GM23338 (cell line): ENCODE measurements at regions not wholly inside any gene's neighbourhood (a gene's known extent, or its start where the extent isn't known, plus 50 kb on each side); places are given as distances from the start of the nearest gene placed in this dataset.
A peak's percentile ranks its signal among the peaks of the same experiment; 100 is the strongest.

Experiments used
- ATAC-seq: fragments of 200-7000 bp; cut with Tn5 transposase; 3 replicates; pipeline ENCODE4 v1.9.1; 2020
- DNase-seq: peaks from one replicate; pipeline ENCODE4 v3.0.0-alpha.2; 2015; ENCODE audit warnings: low spot score
- H2AFZ ChIP-seq: fragments of 200-600 bp; sonication (generic); 2 replicates; pipeline ENCODE4 v1.8.0; 2016; ENCODE audit warnings: antibody characterized with exemption, mild to moderate bottlenecking, moderate library complexity
- H3F3A ChIP-seq: fragments of 200-600 bp; sonication (generic); replicated peaks from 2 replicates; pipeline ENCODE4 v1.8.0; 2017; ENCODE audit warnings: antibody characterized with exemption, mixed run types, low read depth
- H3K27ac ChIP-seq: fragments of 200-600 bp; sonication (generic); 2 replicates; pipeline ENCODE4 v1.6.1; 2016; ENCODE audit warnings: low read depth
- H3K27me3 ChIP-seq: fragments of 200-600 bp; sonication (generic); 2 replicates; pipeline ENCODE4 v1.8.0; 2016; ENCODE audit warnings: mild to moderate bottlenecking, mixed run types, moderate library complexity; ENCODE audit not compliant: insufficient read depth
- H3K36me3 ChIP-seq: fragments of 200-600 bp; sonication (generic); 2 replicates; pipeline ENCODE4 v1.8.0; 2016; ENCODE audit warnings: mild to moderate bottlenecking; ENCODE audit not compliant: insufficient read depth
- H3K4me1 ChIP-seq: fragments of 200-600 bp; sonication (generic); 2 replicates; pipeline ENCODE4 v1.8.0; 2016; ENCODE audit warnings: mild to moderate bottlenecking, moderate library complexity; ENCODE audit not compliant: insufficient read depth
- H3K4me2 ChIP-seq: fragments of 200-600 bp; sonication (generic); 2 replicates; pipeline ENCODE4 v1.7.1; 2017; ENCODE audit warnings: mixed run types
- H3K4me3 ChIP-seq: fragments of 200-600 bp; sonication (generic); 2 replicates; pipeline ENCODE4 v1.6.1; 2016; ENCODE audit warnings: mixed run types
- H3K79me2 ChIP-seq: fragments of 200-600 bp; sonication (generic); replicated peaks from 2 replicates; pipeline ENCODE4 v1.8.0; 2017; ENCODE audit warnings: mild to moderate bottlenecking; ENCODE audit not compliant: insufficient read depth
- H3K9me2 ChIP-seq: fragments of 200-600 bp; sonication (generic); 2 replicates; pipeline ENCODE4 v1.8.0; 2017; ENCODE audit not compliant: insufficient read depth
- H4K20me1 ChIP-seq: fragments of 200-600 bp; sonication (generic); replicated peaks from 2 replicates; pipeline ENCODE4 v1.8.0; 2017; ENCODE audit warnings: mild to moderate bottlenecking; ENCODE audit not compliant: insufficient read depth
- H3K27ac Mint-ChIP-seq: 2 replicates; pipeline ENCODE4 v1.8.0; 2020; ENCODE audit warnings: inconsistent platforms, mild to moderate bottlenecking, moderate library complexity, mixed read lengths
- H3K27me3 Mint-ChIP-seq: 3 replicates; pipeline ENCODE4 v1.8.0; 2022; ENCODE audit warnings: low read depth, mild to moderate bottlenecking, moderate library complexity, mixed read lengths, inconsistent platforms; ENCODE audit not compliant: insufficient read depth, poor library complexity
- H3K36me3 Mint-ChIP-seq: 3 replicates; pipeline ENCODE4 v1.8.0; 2021; ENCODE audit warnings: low read depth, mild to moderate bottlenecking, inconsistent platforms, moderate library complexity, mixed read lengths
- H3K4me1 Mint-ChIP-seq: 3 replicates; pipeline ENCODE4 v1.8.0; 2020; ENCODE audit warnings: mild to moderate bottlenecking, inconsistent platforms, mixed read lengths
- H3K4me3 Mint-ChIP-seq: 3 replicates; pipeline ENCODE4 v1.8.0; 2021; ENCODE audit warnings: moderate library complexity, mild to moderate bottlenecking, inconsistent platforms, mixed read lengths
- H3K9me3 Mint-ChIP-seq: 3 replicates; pipeline ENCODE4 v1.8.0; 2020; ENCODE audit warnings: moderate library complexity, mild to moderate bottlenecking, inconsistent platforms, mixed read lengths
- CREB1 ChIP-seq: fragments of 250-450 bp; sonication (Bioruptor Pico); IDR thresholded peaks from 2 replicates; pipeline ENCODE4 v1.5.0; 2020; ENCODE audit warnings: low read depth, mild to moderate bottlenecking, moderate library complexity
- CTCF ChIP-seq, 2 experiments: fragments of 200-600 bp in 1 of 2; sonication (generic) in 1 of 2; conservative IDR thresholded peaks; 2 replicates each; pipeline versions ENCODE4 v1.5.1 to v1.6.1; 2016 to 2017; ENCODE audit warnings: antibody characterized with exemption in 2 of 2, low read depth in 2 of 2, mild to moderate bottlenecking in 2 of 2, moderate library complexity in 1 of 2
- ETS1 ChIP-seq: IDR thresholded peaks from 2 replicates; pipeline ENCODE4 v1.6.1; 2016; ENCODE audit warnings: antibody characterized with exemption
- EZH2 ChIP-seq: fragments of 200-600 bp; sonication (generic); IDR thresholded peaks from one replicate; pipeline ENCODE4 v1.8.0; 2017; ENCODE audit warnings: antibody characterized with exemption, mild to moderate bottlenecking, low read depth; ENCODE audit not compliant: unreplicated experiment
- EZH2phosphoT487 ChIP-seq: fragments of 200-600 bp; sonication (generic); IDR thresholded peaks from one replicate; pipeline ENCODE4 v1.8.1; 2018; ENCODE audit warnings: antibody characterized with exemption; ENCODE audit not compliant: unreplicated experiment
- JUNB ChIP-seq: IDR thresholded peaks from one replicate; pipeline ENCODE4 v1.6.1; 2016; ENCODE audit warnings: antibody characterized with exemption; ENCODE audit not compliant: unreplicated experiment
- NANOG ChIP-seq: IDR thresholded peaks from 2 replicates; pipeline ENCODE4 v1.6.1; 2016; ENCODE audit warnings: antibody characterized with exemption, borderline replicate concordance
- POLR2AphosphoS5 ChIP-seq: IDR thresholded peaks from 2 replicates; pipeline ENCODE4 v1.6.1; 2016; ENCODE audit warnings: antibody characterized with exemption, low read depth
- STAT1 ChIP-seq: IDR thresholded peaks from one replicate; pipeline ENCODE4 v1.6.1; 2016; ENCODE audit warnings: antibody characterized with exemption; ENCODE audit not compliant: unreplicated experiment
- ZNF462 ChIP-seq: fragments of 250-450 bp; sonication (Bioruptor Pico); IDR thresholded peaks from 2 replicates; pipeline ENCODE4 v1.5.0; 2020; ENCODE audit warnings: mild to moderate bottlenecking, moderate library complexity

GRCh38 chr9:28801144-28801799 lies 1228.0 kb upstream of the C9orf72 start:
- H3K36me3 Mint-ChIP-seq: no peaks in the 10 kb centered on the region
- Histone ChIP-seq H3K9me2 (no peaks in the 10 kb centered on the region; the same call in 1 of the 2 replicates), H3K27me3 (no peaks in the 10 kb centered on the region), H3K4me3 (no peak overlapping the region), H3K4me1 (peaks cover 14% of the 10 kb centered on the region), H3K36me3 (no peaks in the 10 kb centered on the region), H3K79me2 (no peaks in the 10 kb centered on the region), H3K4me2 (no peak overlapping the region), H2AFZ (no peak overlapping the region), H3K27ac (no peak overlapping the region), H3F3A (no peaks in the 10 kb centered on the region), H4K20me1 (no peaks in the 10 kb centered on the region)
- no peaks in the 10 kb centered on the region for H3K27me3 Mint-ChIP-seq
- no peak for ATAC-seq
- no peak overlapping the region for H3K4me3 Mint-ChIP-seq
- TF ChIP-seq POLR2AphosphoS5 (no peak), EZH2phosphoT487 (no peak), STAT1 (no peak), EZH2 (no peak), CREB1 (no peak)
- no peak overlapping the region for H3K27ac Mint-ChIP-seq
- H3K4me1 Mint-ChIP-seq: peaks cover 17% of the 10 kb centered on the region
- H3K9me3 Mint-ChIP-seq: no peaks in the 10 kb centered on the region
- DNase-seq: no peak

GRCh38 chr9:28805197-28805596 lies 1231.9 kb upstream of the C9orf72 start:
- H3K4me2 ChIP-seq: no peak overlapping the region
- no peak overlapping the region for H3K27ac Mint-ChIP-seq
- no peaks in the 10 kb centered on the region for H3K9me2 ChIP-seq
- no peaks in the 10 kb centered on the region for H3F3A ChIP-seq
- H3K4me3 Mint-ChIP-seq: no peak overlapping the region
- TF ChIP-seq NANOG (no peak), ZNF462 (CRISPR knock-in tag) (no peak), ETS1 (no peak), CTCF (conservative IDR thresholded peaks at IDR 0.05; ENCODE audit: low read depth in 2 of 2) (peak in 1 of 2 experiments; percentile 23; a peak in 2 of 4 replicates), JUNB (no peak)
- H3K36me3 Mint-ChIP-seq: no peaks in the 10 kb centered on the region
- no peak overlapping the region for H3K4me3 ChIP-seq
- H3K36me3 ChIP-seq: no peaks in the 10 kb centered on the region
- DNase-seq (no peak), ATAC-seq (no peak)
- no peaks in the 10 kb centered on the region for H3K9me3 Mint-ChIP-seq
- H4K20me1 ChIP-seq: no peaks in the 10 kb centered on the region
- peaks cover 14% of the 10 kb centered on the region for H3K4me1 ChIP-seq
- no peaks in the 10 kb centered on the region for H3K27me3 ChIP-seq
- no peak overlapping the region for H2AFZ ChIP-seq
- no peaks in the 10 kb centered on the region for H3K27me3 Mint-ChIP-seq
- H3K27ac ChIP-seq: no peak overlapping the region
- H3K4me1 Mint-ChIP-seq: peaks cover 17% of the 10 kb centered on the region
- no peaks in the 10 kb centered on the region for H3K79me2 ChIP-seq
